ENCODE measurements at regions not wholly inside any gene's neighbourhood (a gene's known extent, or its start where the extent isn't known, plus 50 kb on each side); places are given as distances from the start of the nearest gene placed in this dataset.

DNA sequence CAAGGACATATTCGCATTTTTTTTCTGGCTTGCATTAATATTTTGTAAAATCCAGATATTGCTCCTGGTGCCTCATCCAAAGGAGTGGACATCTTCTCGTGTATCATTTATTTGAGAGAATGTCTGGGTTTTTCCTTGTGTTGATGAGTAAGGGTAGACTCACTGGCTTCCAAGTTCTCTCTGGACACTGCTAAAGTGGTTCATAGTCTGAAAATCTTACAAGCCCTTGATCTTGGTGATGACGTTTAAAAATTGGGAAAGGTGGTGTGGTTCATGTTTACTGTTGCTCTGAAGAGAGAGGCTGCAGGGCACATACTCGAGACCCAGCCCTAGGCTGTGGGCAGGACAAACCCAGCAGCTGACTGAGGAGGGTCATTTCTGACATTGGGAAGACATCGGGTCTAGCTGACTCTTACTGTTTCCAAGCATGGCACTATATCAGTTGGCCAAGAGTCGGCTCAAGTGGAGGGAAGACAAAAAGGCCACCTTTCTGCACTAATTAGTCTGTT is 296.2 kb downstream of the LMX1A start:
- TF ChIP-seq ZNF567 (CRISPR knock-in tag; IDR thresholded peaks at IDR 0.05; ENCODE audit: borderline replicate concordance): no peak
- no peak for TF ChIP-seq PCBP2 (optimal IDR thresholded peaks at IDR 0.05; ENCODE audit: low read depth, low read length, poor library complexity, severe bottlenecking)
- TF ChIP-seq JUNB (CRISPR knock-in tag; IDR thresholded peaks at IDR 0.05; ENCODE audit: borderline replicate concordance): no peak
